Left hindlimb (tissue), 1 donor: ENCODE measurements at regions not wholly inside any gene's neighbourhood (a gene's known extent, or its start where the extent isn't known, plus 50 kb on each side); places are given as distances from the start of the nearest gene placed in this dataset.
"Not testable (repeated sequence)": the region's sequence is repeated elsewhere in the genome, so short reads cannot be mapped to it uniquely, and the experiment has no call there.

Experiments used
- DNase-seq: peaks from one replicate; pipeline ENCODE4 v3.0.0-alpha.2; 2018

- no peak for DNase-seq
These were observed 379.3 kb downstream of the TRIM36 start for GRCh38 chr5:114790403-114790792.

- DNase-seq: no peak
These were observed 379.8 kb downstream of the TRIM36 start for GRCh38 chr5:114789773-114790402.

GRCh38 chr5:114782869-114783268 lies 386.8 kb downstream of the TRIM36 start:
- peak; percentile 34 for DNase-seq

- no peak for DNase-seq
These were observed 387.5 kb downstream of the TRIM36 start for GRCh38 chr5:114782177-114782576.

GRCh38 chr5:114780290-114780689 lies 389.4 kb downstream of the TRIM36 start:
- no peak for DNase-seq

- DNase-seq: no peak
These were observed 382.5 kb downstream of the KCNN2 start for GRCh38 chr5:114744406-114744805.

- no peak for DNase-seq
These were observed 372.4 kb downstream of the KCNN2 start for GRCh38 chr5:114734238-114734637.

- no peak for DNase-seq
These were observed 368.1 kb downstream of the KCNN2 start for GRCh38 chr5:114729986-114730385.

- DNase-seq: no peak
These were observed 365.5 kb downstream of the KCNN2 start for GRCh38 chr5:114727358-114727757.

GRCh38 chr5:114726131-114726530 lies 364.3 kb downstream of the KCNN2 start:
- no peak for DNase-seq

- no peak for DNase-seq
These were observed 357.4 kb downstream of the KCNN2 start for GRCh38 chr5:114719268-114719667.

GRCh38 chr5:114716955-114717354 lies 355.1 kb downstream of the KCNN2 start:
- no peak for DNase-seq

GRCh38 chr5:114704225-114704893 lies 342.5 kb downstream of the KCNN2 start:
- not testable (repeated sequence) for DNase-seq

GRCh38 chr5:114702731-114703130 lies 340.9 kb downstream of the KCNN2 start:
- no peak for DNase-seq

- DNase-seq: no peak
These were observed 340.3 kb downstream of the KCNN2 start for GRCh38 chr5:114702136-114702535.

- no peak for DNase-seq
These were observed 339.0 kb downstream of the KCNN2 start for GRCh38 chr5:114700823-114701222.

- no peak for DNase-seq
These were observed 333.5 kb downstream of the KCNN2 start for GRCh38 chr5:114695292-114695904.

- no peak for DNase-seq
These were observed 324.5 kb downstream of the KCNN2 start for GRCh38 chr5:114686356-114686755.

GRCh38 chr5:114678778-114679177 lies 316.9 kb downstream of the KCNN2 start:
- no peak for DNase-seq

GRCh38 chr5:114665551-114665950 lies 303.7 kb downstream of the KCNN2 start:
- no peak for DNase-seq

GRCh38 chr5:114660791-114661190 lies 298.9 kb downstream of the KCNN2 start:
- DNase-seq: no peak

- DNase-seq: no peak
These were observed 296.3 kb downstream of the KCNN2 start for GRCh38 chr5:114658194-114658593.

GRCh38 chr5:114657342-114658130 lies 295.7 kb downstream of the KCNN2 start:
- no peak for DNase-seq

- DNase-seq: no peak
These were observed 288.0 kb downstream of the KCNN2 start for GRCh38 chr5:114649878-114650277.
